ENCODE measurements at regions not wholly inside any gene's neighbourhood (a gene's known extent, or its start where the extent isn't known, plus 50 kb on each side); places are given as distances from the start of the nearest gene placed in this dataset.

- TF ChIP-seq, protein P1, sequence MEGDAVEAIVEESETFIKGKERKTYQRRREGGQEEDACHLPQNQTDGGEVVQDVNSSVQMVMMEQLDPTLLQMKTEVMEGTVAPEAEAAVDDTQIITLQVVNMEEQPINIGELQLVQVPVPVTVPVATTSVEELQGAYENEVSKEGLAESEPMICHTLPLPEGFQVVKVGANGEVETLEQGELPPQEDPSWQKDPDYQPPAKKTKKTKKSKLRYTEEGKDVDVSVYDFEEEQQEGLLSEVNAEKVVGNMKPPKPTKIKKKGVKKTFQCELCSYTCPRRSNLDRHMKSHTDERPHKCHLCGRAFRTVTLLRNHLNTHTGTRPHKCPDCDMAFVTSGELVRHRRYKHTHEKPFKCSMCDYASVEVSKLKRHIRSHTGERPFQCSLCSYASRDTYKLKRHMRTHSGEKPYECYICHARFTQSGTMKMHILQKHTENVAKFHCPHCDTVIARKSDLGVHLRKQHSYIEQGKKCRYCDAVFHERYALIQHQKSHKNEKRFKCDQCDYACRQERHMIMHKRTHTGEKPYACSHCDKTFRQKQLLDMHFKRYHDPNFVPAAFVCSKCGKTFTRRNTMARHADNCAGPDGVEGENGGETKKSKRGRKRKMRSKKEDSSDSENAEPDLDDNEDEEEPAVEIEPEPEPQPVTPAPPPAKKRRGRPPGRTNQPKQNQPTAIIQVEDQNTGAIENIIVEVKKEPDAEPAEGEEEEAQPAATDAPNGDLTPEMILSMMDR (conservative IDR thresholded peaks at IDR 0.05; ENCODE audit: low read length) = no peak
- TF ChIP-seq EZH2phosphoT487 (IDR thresholded peaks at IDR 0.05; ENCODE audit: borderline replicate concordance) = no peak
Measured at GRCh38 chr6:134553936-134554335, 236.0 kb upstream of the SGK1 start.

Measured in Loucy (cell line).